ENCODE measurements at regions not wholly inside any gene's neighbourhood (a gene's known extent, or its start where the extent isn't known, plus 50 kb on each side); places are given as distances from the start of the nearest gene placed in this dataset.
A peak's percentile ranks its signal among the peaks of the same experiment; 100 is the strongest.
"Not testable (repeated sequence)": the region's sequence is repeated elsewhere in the genome, so short reads cannot be mapped to it uniquely, and the experiment has no call there.

GRCh38 chr13:22881721-22882608, 298.8 kb upstream of the SGCG start:
- not testable (repeated sequence) for DNase-seq (ENCODE audit: low read depth, low spot score)

- no peak for DNase-seq (ENCODE audit: low read depth, low spot score)
Observed at GRCh38 chr13:22883262-22883840, 297.4 kb upstream of the SGCG start.

DNA sequence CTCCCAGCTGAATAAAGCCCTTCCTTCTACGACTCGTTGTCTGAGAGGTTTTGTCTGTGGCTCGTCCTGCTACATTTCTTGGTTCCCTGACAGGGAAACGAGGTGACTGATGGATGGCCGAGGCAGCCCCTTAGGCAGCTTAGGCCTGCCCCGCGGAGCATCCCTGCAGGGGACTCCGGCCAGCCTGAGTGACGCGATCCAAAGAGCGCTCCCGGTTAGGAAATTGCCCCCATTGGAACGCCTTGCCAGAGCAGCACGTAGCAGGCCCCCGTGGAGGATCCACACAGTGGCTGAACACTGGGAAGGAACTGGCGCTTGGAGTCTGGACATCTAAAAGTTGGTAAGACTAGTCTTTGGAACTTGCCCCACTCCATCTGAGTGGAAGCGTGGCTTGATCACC, 296.8 kb upstream of the SGCG start:
- peak; percentile 11 for DNase-seq (ENCODE audit: low read depth, low spot score)

GRCh38 chr13:22886061-22886460, 294.7 kb upstream of the SGCG start:
- DNase-seq (ENCODE audit: low read depth, low spot score): not testable (repeated sequence)

DNA sequence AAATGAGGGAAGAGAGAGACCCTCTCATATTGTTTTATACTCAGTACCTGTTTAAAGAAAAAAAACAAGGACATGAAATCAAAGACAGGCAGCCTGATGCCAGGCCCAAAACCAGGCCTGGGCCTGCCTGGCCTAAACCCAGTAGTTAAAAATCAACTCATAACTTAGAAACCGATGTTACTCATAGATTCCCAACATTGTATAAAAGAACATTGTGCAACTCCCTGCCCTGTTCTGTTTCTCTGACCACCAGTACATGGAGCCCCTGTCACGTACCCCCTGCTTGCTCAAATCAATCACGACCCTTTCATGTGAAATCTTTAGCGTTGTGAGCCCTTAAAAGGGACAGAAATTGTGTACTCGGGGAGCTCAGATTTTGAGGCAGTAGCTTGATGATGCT, 291.4 kb upstream of the SGCG start:
- DNase-seq (ENCODE audit: low read depth, low spot score): not testable (repeated sequence)

DNA sequence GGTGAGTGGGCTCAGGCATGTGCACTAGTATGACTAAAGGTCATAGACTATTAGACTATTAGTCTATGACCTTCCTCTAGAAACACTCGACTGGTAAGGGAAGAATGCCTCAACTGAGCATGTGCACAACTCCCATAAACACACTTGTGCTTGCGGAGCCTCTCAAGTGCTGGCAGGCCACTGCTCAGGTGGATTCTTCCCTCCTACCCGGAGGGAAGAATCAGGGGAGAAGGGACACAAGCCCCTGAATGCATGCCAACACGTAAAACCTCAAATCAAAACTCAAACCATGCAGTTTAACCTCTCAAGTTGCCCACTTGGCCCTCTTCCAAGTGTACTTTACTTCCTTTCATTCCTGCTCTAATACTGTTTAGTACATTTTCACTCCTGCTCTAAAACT, 287.6 kb upstream of the SGCG start:
- DNase-seq (ENCODE audit: low read depth, low spot score): peak; percentile 10

DNA sequence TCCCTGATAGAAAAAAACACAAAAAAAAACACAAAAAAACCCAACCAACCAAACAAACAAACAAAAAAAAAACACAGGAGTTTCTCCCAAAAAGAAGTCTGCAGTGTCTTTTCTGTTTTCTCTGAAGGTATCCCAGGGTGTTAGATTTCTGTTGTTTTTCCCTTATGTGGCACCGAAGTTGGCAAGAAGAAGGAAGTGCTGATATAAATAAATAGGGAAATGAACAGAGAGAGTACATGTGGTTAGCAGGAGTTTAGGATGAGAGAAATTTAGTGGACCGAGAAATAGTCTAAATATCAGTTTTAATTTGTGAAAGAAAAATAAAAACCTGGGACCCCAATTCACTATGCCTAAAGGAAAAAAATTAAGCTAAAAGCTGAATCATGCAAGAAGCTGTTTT, 287.0 kb upstream of the SGCG start:
- DNase-seq (ENCODE audit: low read depth, low spot score): no peak

DNA sequence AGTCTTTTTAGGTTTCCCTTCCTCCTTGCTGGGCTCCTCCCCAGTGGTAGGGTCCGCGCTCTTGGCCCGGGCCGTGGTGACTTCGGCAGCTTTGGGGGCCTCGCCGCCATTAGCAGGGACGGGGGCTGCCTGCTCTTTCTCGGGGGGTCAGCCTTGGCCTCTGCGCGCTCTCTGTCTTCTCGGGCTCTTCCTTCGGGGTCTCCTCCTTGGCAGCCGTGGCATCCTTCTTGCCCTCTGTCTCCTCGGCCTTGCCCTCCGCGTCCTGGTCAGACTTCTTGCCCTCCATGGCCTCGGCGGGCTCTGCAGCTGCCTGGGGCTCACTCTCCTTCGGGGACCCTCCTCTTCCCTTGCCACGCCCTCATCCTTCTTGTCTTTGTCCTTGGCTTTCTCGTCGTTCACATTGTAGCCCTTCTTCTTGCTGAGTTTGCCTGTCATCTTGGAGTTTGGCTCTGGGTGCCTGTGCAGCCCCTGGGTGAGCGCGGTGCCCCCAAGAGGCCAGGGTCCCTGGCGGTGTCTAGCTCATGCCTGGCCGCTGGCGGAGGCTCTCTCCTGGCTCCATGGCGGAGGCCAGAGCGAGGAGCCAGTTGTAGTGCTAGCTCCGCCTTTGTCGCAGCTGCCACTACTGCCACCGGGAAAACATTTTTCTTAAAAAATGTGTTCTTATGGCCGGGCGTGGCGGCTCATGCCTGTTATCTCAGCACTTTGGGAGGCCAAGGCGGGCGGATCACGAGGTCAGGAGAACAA, 283.0 kb upstream of the SGCG start:
- DNase-seq (ENCODE audit: low read depth, low spot score): no peak

DNA sequence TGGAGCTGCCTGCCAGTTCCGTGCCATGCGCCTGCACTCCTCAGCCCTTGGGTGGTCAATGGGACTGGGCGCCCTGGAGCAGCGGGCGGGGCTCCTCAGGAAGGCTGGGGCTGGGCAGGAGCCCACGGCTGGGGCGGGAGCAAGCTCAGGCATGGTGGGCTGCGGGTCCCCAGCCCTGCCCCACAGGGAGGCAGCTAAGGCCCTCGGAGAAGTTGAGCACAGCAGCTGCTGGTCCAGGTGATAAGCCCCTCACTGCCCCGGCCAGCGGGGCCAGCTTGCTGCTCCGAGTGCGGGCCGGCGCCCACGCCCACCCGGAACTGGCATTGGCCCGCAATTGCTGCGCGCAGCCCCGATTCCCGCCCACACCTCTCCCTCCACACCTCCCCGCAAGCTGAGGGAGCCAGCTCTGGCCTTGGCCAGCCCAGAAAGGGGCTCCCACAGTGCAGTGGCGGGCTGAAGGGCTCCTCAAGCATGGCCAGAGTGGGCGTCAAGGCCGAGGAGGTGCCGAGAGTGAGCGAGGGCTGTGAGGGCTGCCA, 280.3 kb upstream of the SGCG start:
- DNase-seq (ENCODE audit: low read depth, low spot score): not testable (repeated sequence)

- DNase-seq (ENCODE audit: low read depth, low spot score): no peak
Observed at GRCh38 chr13:22903301-22903700, 277.5 kb upstream of the SGCG start.

DNA sequence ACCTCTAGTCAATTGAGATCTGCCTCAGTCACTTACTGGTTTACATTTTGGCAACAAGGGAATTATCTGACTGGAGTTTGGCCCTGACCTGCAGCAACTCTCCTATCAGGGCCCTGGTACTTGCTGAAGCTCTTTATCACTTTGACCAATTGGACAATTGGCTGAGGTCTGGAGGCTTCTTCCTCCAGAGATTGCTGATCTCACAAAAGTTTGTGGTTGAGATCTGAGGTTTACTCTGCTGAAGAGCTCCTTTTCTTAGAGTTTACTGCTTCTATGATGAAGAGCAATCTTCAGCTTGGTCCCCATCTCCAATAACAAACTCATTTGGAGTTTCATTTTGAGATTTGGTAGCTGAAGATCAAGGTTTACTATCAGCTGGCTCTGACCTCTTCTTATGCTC, 276.9 kb upstream of the SGCG start:
- DNase-seq (ENCODE audit: low read depth, low spot score): no peak

DNA sequence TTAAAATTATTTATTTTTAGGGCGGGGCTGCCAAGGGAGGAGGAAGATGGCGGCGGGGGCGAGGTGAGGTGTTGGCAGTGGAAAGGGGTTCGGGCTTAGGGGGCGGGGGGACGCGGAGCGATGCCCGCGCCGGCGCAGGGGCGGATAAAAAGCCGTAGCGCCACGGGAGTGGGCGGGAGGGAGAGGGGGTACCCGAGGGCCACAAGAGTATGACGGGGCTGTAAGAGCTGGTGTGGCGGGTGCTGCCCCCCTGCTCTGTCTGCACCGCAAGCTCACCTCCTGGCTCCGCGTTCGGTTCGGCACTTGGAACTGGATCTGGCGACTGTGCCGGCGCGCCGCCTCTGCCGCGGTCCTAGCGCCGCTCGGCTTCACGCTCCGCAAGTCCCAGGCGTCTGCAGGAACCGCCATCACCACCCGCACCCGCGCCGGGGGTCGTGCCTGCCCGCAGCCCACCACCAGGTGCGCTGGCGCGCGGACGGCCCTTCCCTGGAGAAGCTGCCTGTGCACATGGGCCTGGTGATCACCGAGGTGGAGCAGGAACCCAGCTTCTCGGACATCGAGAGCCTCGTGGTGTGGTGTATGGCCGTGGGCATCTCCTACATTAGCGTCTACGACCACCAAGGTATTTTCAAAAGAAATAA, 265.2 kb upstream of the SGCG start:
- peak; percentile 84 for DNase-seq (ENCODE audit: low read depth, low spot score)

- DNase-seq (ENCODE audit: low read depth, low spot score): peak; percentile 10
Observed at GRCh38 chr13:22916276-22916675, 264.5 kb upstream of the SGCG start.

- peak; percentile 58 for DNase-seq (ENCODE audit: low read depth, low spot score)
Observed at GRCh38 chr13:22925881-22926747, 254.7 kb upstream of the SGCG start.

DNA sequence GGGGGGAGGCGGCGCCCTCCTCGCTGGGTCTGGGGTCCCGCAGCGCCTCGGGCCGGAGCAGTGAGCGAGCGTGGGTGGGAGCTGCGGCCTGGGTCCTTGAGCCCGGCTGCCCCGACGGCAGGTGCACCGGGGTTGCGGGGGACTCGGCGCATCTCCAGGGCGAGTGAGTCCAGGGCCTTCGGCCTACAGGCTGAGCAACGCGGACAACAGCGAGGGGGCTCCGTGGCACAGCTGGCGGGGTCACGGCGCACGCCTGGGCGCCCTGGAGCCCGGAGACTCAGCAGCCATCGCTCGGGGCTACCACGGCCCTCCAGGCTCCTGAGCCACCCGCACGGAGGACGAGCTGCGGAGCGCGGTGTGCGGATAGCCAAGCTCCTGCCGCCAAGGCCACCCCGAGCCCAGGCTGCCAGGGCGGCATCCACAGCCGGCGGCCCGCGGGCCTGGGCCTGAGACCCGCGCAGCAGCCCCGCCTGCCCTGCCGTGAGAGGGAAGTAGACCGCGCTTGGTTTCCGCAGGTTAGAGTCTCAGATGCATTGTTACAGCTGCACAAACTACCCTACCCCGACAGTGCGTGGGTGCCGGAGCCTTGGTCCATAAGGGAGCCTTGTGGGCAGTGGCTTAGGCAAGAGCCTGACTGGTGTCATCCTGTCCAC, 253.9 kb upstream of the SGCG start:
- peak; percentile 14 for DNase-seq (ENCODE audit: low read depth, low spot score)

- DNase-seq (ENCODE audit: low read depth, low spot score): not testable (repeated sequence)
Observed at GRCh38 chr13:22927845-22928244, 252.9 kb upstream of the SGCG start.

- peak; percentile 32 for DNase-seq (ENCODE audit: low read depth, low spot score)
Observed at GRCh38 chr13:22929381-22930126, 251.2 kb upstream of the SGCG start.

GRCh38 chr13:22931576-22931975, 249.2 kb upstream of the SGCG start:
- DNase-seq (ENCODE audit: low read depth, low spot score): no peak

GRCh38 chr13:22932632-22933412, 248.0 kb upstream of the SGCG start:
- not testable (repeated sequence) for DNase-seq (ENCODE audit: low read depth, low spot score)
